Amniotic stem cell (primary cell): ENCODE measurements at regions not wholly inside any gene's neighbourhood (a gene's known extent, or its start where the extent isn't known, plus 50 kb on each side); places are given as distances from the start of the nearest gene placed in this dataset.
"Not testable (repeated sequence)": the region's sequence is repeated elsewhere in the genome, so short reads cannot be mapped to it uniquely, and the experiment has no call there.

Source experiments
- DNase-seq: peaks from one replicate; lab custom pipeline; 2025; lab: John Stamatoyannopoulos, UW

GRCh38 chr13:76014406-76015318 is 378.5 kb downstream of the LMO7 start:
- no peak for DNase-seq

DNA sequence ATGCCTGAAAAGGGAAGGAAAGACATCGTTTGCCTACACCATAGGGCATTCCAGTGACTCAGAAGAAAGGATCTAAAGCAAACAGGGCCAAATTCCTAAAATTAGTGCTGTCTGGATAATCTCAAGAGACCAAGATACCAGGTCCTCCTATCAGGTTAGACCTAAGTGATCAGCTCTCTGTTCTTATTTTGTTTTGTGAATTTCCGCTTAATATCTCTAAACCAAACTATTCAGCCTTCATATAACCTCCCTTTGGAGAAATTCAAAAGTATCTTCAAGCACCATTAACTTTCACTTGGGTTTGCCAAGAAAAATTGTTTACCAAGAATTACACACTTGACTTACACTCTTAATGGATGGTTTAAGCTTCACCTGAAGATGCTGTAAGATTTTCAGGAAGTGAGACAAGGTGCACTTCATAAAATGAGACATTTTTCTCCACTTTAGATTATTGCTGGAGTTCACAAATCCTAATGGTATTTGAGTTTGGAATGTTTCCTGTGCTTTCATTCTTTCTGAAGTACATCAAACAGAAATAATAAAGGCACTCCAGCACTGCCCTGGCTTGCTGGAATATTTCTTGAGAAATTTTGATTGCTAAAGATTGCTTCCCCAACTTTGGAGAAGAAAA is 376.1 kb downstream of the LMO7 start:
- DNase-seq, result no peak

- no peak for DNase-seq
Observed at GRCh38 chr13:76009267-76009890, 373.2 kb downstream of the LMO7 start.

DNA sequence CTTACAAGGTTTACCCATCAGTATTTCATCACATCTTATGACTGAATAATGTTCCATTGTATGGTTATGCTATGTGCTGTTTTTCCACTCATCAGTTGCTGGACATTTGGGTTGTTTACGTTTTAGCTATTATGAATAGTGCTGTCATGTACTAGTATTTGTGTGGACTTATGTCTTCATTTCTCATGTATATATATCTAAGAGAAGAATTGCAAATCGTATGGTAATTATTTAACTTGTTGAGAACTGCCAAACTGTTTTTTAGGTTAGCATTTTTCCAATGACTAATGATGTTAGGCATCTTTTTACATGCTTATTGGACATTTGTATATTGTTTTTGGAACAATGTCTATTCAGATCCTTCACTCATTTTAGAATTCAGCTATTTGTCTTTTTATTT is 368.3 kb downstream of the LMO7 start:
- peak; percentile 12 for DNase-seq

GRCh38 chr13:76000131-76000530 is 364.0 kb downstream of the LMO7 start:
- no peak for DNase-seq

GRCh38 chr13:75996582-75996981 is 360.5 kb downstream of the LMO7 start:
- DNase-seq, result no peak

- DNase-seq, result no peak
Observed at GRCh38 chr13:75995966-75996365, 359.8 kb downstream of the LMO7 start.

- no peak for DNase-seq
Observed at GRCh38 chr13:75993823-75994222, 357.7 kb downstream of the LMO7 start.

- no peak for DNase-seq
Observed at GRCh38 chr13:75993241-75993640, 357.1 kb downstream of the LMO7 start.

DNA sequence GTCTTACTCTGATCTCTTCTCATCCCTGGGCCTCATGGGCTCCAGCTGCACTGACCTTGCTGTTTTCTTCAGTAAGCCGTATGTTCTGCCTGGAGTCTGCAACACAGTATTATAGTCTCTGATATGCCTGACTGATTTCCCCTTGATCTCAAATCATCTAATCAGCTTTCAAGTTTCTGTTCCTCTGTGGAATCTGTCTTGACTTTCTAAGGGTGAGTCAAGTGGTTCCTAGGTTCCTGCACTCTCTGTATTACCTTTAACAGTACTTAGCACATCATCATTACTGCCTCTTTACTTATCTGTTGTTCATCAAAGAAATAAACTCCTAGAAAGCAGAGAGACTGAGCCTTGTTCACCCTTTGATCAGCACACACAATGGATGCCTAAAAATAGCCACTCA is 350.7 kb downstream of the LMO7 start:
- DNase-seq, result no peak

GRCh38 chr13:75985132-75985531 is 349.0 kb downstream of the LMO7 start:
- DNase-seq, result no peak

GRCh38 chr13:75978818-75979217 is 342.7 kb downstream of the LMO7 start:
- DNase-seq, result no peak

- no peak for DNase-seq
Observed at GRCh38 chr13:75968103-75968838, 332.1 kb downstream of the LMO7 start.

DNA sequence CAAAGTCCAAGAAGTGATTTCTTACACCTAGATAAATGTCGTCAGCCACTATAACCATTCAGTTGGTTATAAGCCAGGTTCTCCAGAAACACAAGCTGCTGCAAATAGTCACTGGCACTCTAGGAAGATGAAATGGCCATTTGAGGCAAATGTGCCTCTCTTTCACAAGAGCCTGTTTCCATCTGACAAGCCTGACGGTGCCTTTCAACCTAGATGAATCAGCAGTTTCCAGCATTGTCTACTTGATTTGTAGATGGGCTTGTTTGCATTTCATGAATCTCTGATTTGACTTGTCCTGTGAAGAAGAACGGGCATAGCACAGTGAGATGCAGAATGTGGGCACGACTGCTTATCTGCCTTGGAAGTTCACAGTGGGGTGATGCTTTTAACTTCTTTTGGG is 327.2 kb downstream of the LMO7 start:
- DNase-seq, result no peak

- DNase-seq, result no peak
Observed at GRCh38 chr13:75961911-75962310, 325.8 kb downstream of the LMO7 start.

GRCh38 chr13:75960538-75960994 is 324.4 kb downstream of the LMO7 start:
- no peak for DNase-seq

GRCh38 chr13:75959861-75960481 is 323.8 kb downstream of the LMO7 start:
- DNase-seq, result no peak

- DNase-seq, result not testable (repeated sequence)
Observed at GRCh38 chr13:75953589-75953988, 317.5 kb downstream of the LMO7 start.

DNA sequence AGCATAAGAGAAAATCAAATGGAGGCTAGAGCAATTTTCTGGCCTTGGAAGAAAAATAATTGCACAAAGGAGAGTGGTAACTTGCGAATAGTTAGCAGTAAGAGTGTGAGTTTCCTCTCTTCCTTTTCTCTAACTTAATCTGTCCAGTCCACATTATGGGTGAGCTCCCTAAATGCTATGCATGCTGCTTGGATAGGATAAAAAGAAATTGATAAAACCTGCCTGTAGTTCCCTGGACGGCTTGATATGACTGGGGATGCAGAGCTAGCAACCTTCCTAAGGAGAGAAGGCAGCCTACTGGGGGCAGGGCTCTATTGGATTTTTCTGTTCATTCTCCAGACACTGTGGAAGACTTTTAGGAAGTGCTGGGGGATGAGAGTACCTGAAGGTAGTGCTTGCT is 311.3 kb downstream of the LMO7 start:
- DNase-seq, result no peak

DNA sequence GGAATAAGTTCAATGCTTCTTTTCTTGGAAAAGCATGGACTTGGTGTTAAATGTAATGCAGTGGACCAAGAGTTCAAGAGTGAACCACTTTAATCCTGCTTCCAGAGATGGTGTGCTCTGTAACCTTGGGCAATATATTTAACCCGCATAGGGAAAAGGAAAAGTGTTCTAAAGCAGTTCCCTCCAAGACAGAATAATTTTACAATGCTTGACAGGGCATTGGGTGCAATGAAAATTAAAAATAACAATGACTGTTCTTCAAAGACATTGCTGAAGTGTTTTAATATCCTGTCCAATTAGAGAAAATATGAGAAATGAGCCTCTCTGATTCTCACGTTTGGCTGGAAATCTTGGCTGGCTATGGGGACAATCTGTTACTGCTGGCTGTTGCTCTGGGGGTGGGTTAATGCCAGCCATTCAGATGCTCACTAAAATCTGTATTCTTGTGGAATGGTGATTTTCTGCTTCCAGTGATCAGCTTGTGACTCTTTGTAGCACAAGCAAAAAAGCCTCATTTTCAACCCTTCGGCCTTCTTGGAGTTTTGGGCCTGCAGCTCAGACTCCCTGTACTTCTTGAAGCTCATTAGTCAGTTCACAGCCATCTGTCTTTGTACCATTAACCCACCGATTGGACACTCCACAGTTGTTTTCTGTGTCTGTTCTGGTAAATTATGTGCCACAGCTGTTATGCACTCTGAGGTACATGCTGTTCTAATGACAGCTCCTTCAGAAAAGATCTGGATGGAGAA is 310.6 kb downstream of the LMO7 start:
- DNase-seq, result no peak
